A549 (cell line): ENCODE measurements at regions not wholly inside any gene's neighbourhood (a gene's known extent, or its start where the extent isn't known, plus 50 kb on each side); places are given as distances from the start of the nearest gene placed in this dataset.

Source experiments
- EP300 ChIP-seq, 2 experiments: fragments of >200 bp; sonication (Bioruptor Twin); formaldehyde crosslinking; IDR thresholded peaks; 2 replicates in 1 of 2; 3 replicates in 1 of 2; pipeline ENCODE4 v1.6.1; 2016 to 2017
- HDAC2 ChIP-seq: fragments of 200-600 bp; sonication (generic); IDR thresholded peaks from 2 replicates; pipeline ENCODE4 v1.6.1; 2016
- MYC ChIP-seq: IDR thresholded peaks from 2 replicates; pipeline ENCODE4 v1.6.1; 2012; ENCODE audit warnings: mild to moderate bottlenecking, inconsistent platforms, low read length, improper control_type of control experiment, borderline replicate concordance
- NPAS2 ChIP-seq: fragments of 250-450 bp; sonication (Bioruptor Pico); IDR thresholded peaks from 2 replicates; pipeline ENCODE4 v1.8.0; 2022; ENCODE audit warnings: mild to moderate bottlenecking, moderate library complexity, borderline replicate concordance
- PHF8 ChIP-seq: fragments of 200-600 bp; sonication (generic); IDR thresholded peaks from 2 replicates; pipeline ENCODE4 v1.6.1; 2016; ENCODE audit warnings: low read depth, mild to moderate bottlenecking, antibody characterized with exemption, moderate library complexity, borderline replicate concordance
- TF ChIP-seq, protein P1 (sequence below): fragments of >200 bp; sonication (Bioruptor Twin); formaldehyde crosslinking; IDR thresholded peaks from 3 replicates; pipeline ENCODE4 v1.5.1; 2016

- no peak for TF ChIP-seq EP300 (IDR thresholded peaks at IDR 0.05)
- no peak for TF ChIP-seq MYC
- no peak for TF ChIP-seq NPAS2 (CRISPR knock-in tag)
- TF ChIP-seq, protein P1, sequence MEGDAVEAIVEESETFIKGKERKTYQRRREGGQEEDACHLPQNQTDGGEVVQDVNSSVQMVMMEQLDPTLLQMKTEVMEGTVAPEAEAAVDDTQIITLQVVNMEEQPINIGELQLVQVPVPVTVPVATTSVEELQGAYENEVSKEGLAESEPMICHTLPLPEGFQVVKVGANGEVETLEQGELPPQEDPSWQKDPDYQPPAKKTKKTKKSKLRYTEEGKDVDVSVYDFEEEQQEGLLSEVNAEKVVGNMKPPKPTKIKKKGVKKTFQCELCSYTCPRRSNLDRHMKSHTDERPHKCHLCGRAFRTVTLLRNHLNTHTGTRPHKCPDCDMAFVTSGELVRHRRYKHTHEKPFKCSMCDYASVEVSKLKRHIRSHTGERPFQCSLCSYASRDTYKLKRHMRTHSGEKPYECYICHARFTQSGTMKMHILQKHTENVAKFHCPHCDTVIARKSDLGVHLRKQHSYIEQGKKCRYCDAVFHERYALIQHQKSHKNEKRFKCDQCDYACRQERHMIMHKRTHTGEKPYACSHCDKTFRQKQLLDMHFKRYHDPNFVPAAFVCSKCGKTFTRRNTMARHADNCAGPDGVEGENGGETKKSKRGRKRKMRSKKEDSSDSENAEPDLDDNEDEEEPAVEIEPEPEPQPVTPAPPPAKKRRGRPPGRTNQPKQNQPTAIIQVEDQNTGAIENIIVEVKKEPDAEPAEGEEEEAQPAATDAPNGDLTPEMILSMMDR, result no peak
- TF ChIP-seq HDAC2, result no peak
- TF ChIP-seq PHF8, result no peak
Measured at GRCh38 chr3:194212161-194212844, 76.4 kb downstream of the HES1 start.
